ENCODE measurements at regions not wholly inside any gene's neighbourhood (a gene's known extent, or its start where the extent isn't known, plus 50 kb on each side); places are given as distances from the start of the nearest gene placed in this dataset.

- no peak overlapping the region for H3K4ac ChIP-seq (ENCODE audit: low read depth in 1 of 2, low read length in 2 of 2)
- H3K27ac ChIP-seq (ENCODE audit: low read length, poor library complexity, severe bottlenecking) = no peak overlapping the region
- H3K36me3 ChIP-seq (ENCODE audit: control insufficient read depth in 1 of 2, insufficient read depth in 2 of 2, low read depth in 1 of 2, low read length in 2 of 2) = no peaks in the 10 kb centered on the region
- no peak overlapping the region for H2BK120ac ChIP-seq (ENCODE audit: low read depth, low read length)
- DNase-seq = no peak
- no peak overlapping the region for H2BK12ac ChIP-seq (ENCODE audit: low read length in 2 of 2)
- no peak overlapping the region for H2AK5ac ChIP-seq (ENCODE audit: low read length, severe bottlenecking)
- no peak overlapping the region for H3K9ac ChIP-seq (ENCODE audit: low read length)
- H4K91ac ChIP-seq (ENCODE audit: low read length) = no peak overlapping the region
- H3K18ac ChIP-seq (ENCODE audit: low read depth in 1 of 2, low read length in 2 of 2) = no peak overlapping the region
- H3K4me2 ChIP-seq (ENCODE audit: low read length, poor library complexity, severe bottlenecking) = no peak overlapping the region
- no peaks in the 10 kb centered on the region for H3K4me1 ChIP-seq (ENCODE audit: control insufficient read depth, insufficient read depth, low read depth, low read length)
- H3K14ac ChIP-seq (ENCODE audit: low read length in 2 of 2) = no peak overlapping the region
- peaks cover 26% of the 10 kb centered on the region for H3K9me3 ChIP-seq (ENCODE audit: control insufficient read depth, low read length)
- H4K8ac ChIP-seq (ENCODE audit: low read length) = no peak overlapping the region
- H2BK15ac ChIP-seq (ENCODE audit: low read depth, poor library complexity, severe bottlenecking) = no peak overlapping the region
- 74% methylated on average over 3 of the region's 3 CpGs for WGBS
- no peaks in the 10 kb centered on the region for H3K27me3 ChIP-seq (ENCODE audit: control insufficient read depth in 1 of 2, insufficient read depth in 1 of 2, low read length in 2 of 2)
- H2AFZ ChIP-seq (ENCODE audit: low read depth, low read length) = no peak overlapping the region
- no peaks in the 10 kb centered on the region for H3K79me1 ChIP-seq (replicated peaks; ENCODE audit: low read length, poor library complexity, severe bottlenecking)
- H3K4me3 ChIP-seq (ENCODE audit: insufficient read depth in 1 of 2, low read depth in 1 of 2, low read length in 2 of 2) = no peak overlapping the region
- H2BK5ac ChIP-seq (ENCODE audit: low read depth, low read length, poor library complexity, severe bottlenecking) = no peak overlapping the region
- H3K23ac ChIP-seq (ENCODE audit: low read length in 2 of 2) = no peak overlapping the region
Observed at GRCh38 chr2:126817172-126817571, 81.5 kb upstream of the TEX51 start.

DNA sequence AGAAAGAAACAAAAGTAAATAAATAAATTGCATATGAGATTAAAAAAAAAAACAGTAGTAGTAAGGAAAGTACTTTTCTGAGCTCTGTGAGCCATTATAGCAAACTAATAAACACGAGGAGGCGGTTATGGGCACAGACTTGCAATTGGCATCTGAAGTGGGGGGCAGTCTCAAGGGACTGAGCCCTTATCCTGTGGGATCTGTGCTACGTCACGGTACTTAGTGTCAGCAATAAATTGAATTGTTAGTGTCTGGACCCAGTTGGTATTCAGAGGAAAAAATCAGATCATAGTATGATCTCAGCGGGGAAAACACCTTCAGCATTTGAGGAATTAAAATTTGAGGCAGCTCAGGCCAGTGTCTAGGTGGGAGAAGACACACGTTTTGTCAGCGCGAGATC is 76.6 kb upstream of the TEX51 start:
- Histone ChIP-seq H3K18ac (ENCODE audit: low read depth in 1 of 2, low read length in 2 of 2) (no peak overlapping the region), H2BK120ac (ENCODE audit: low read depth, low read length) (no peak overlapping the region), H2BK5ac (ENCODE audit: low read depth, low read length, poor library complexity, severe bottlenecking) (no peak overlapping the region), H2BK12ac (ENCODE audit: low read length in 2 of 2) (no peak overlapping the region), H3K27me3 (ENCODE audit: control insufficient read depth in 1 of 2, insufficient read depth in 1 of 2, low read length in 2 of 2) (peaks cover 0 to 3% of the 10 kb centered on the region in 2 experiments), H3K79me1 (replicated peaks; ENCODE audit: low read length, poor library complexity, severe bottlenecking) (no peaks in the 10 kb centered on the region), H4K91ac (ENCODE audit: low read length) (no peak overlapping the region), H3K23ac (ENCODE audit: low read length in 2 of 2) (no peak overlapping the region), H3K4me2 (ENCODE audit: low read length, poor library complexity, severe bottlenecking) (no peak overlapping the region), H3K4me3 (ENCODE audit: insufficient read depth in 1 of 2, low read depth in 1 of 2, low read length in 2 of 2) (no peak overlapping the region), H3K4me1 (ENCODE audit: control insufficient read depth, insufficient read depth, low read depth, low read length) (peaks cover 3% of the 10 kb centered on the region), H2BK15ac (ENCODE audit: low read depth, poor library complexity, severe bottlenecking) (no peak overlapping the region), H2AFZ (ENCODE audit: low read depth, low read length) (no peak overlapping the region), H2AK5ac (ENCODE audit: low read length, severe bottlenecking) (no peak overlapping the region), H3K9me3 (ENCODE audit: control insufficient read depth, low read length) (peaks cover 17% of the 10 kb centered on the region), H3K36me3 (ENCODE audit: control insufficient read depth in 1 of 2, insufficient read depth in 2 of 2, low read depth in 1 of 2, low read length in 2 of 2) (no peaks in the 10 kb centered on the region), H3K4ac (ENCODE audit: low read depth in 1 of 2, low read length in 2 of 2) (no peak overlapping the region), H4K8ac (ENCODE audit: low read length) (no peak overlapping the region), H3K27ac (ENCODE audit: low read length, poor library complexity, severe bottlenecking) (no peak overlapping the region), H3K14ac (ENCODE audit: low read length in 2 of 2) (no peak overlapping the region), H3K9ac (ENCODE audit: low read length) (no peak overlapping the region)
- DNase-seq = no peak
- WGBS = 22% methylated on average over 8 of the region's 8 CpGs

DNA sequence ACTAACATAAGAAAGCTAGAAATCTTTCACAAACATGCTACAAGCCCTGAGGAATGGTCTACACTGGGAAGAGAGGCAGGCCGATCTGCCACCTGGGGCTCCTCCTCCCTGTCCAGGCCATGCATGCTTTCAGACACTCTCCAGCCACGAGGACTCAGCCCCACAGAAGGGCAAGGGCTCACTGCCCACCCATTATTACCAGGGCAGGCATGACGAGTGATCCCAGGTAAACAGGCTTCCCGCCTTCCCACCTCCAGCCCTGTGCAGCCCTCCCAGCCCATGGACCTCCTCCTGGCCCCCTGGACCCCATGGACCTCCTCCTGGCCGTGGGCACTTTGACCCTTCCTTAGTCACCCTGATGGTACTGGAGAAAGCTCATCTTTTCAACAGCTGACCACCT is 75.8 kb upstream of the TEX51 start:
- no peak overlapping the region for H3K4me3 ChIP-seq (ENCODE audit: insufficient read depth in 1 of 2, low read depth in 1 of 2, low read length in 2 of 2)
- 58% methylated on average over 5 of the region's 5 CpGs for WGBS
- H2BK12ac ChIP-seq (ENCODE audit: low read length in 2 of 2) = no peak overlapping the region

GRCh38 chr2:126823951-126824350 is 74.7 kb upstream of the TEX51 start:
- DNase-seq = no peak
- Histone ChIP-seq H3K27ac (ENCODE audit: low read length, poor library complexity, severe bottlenecking) (no peak overlapping the region), H3K79me1 (replicated peaks; ENCODE audit: low read length, poor library complexity, severe bottlenecking) (no peaks in the 10 kb centered on the region), H2BK12ac (ENCODE audit: low read length in 2 of 2) (no peak overlapping the region), H2AK5ac (ENCODE audit: low read length, severe bottlenecking) (no peak overlapping the region), H2BK15ac (ENCODE audit: low read depth, poor library complexity, severe bottlenecking) (no peak overlapping the region), H2AFZ (ENCODE audit: low read depth, low read length) (no peak overlapping the region), H3K36me3 (ENCODE audit: control insufficient read depth in 1 of 2, insufficient read depth in 2 of 2, low read depth in 1 of 2, low read length in 2 of 2) (no peaks in the 10 kb centered on the region), H3K4me3 (ENCODE audit: insufficient read depth in 1 of 2, low read depth in 1 of 2, low read length in 2 of 2) (peak overlapping the region in 1 of 2 experiments; percentile 18), H3K4me2 (ENCODE audit: low read length, poor library complexity, severe bottlenecking) (no peak overlapping the region), H4K91ac (ENCODE audit: low read length) (no peak overlapping the region), H3K4ac (ENCODE audit: low read depth in 1 of 2, low read length in 2 of 2) (peak overlapping the region in 1 of 2 experiments; percentile 9), H3K14ac (ENCODE audit: low read length in 2 of 2) (no peak overlapping the region), H4K8ac (ENCODE audit: low read length) (no peak overlapping the region), H3K23ac (ENCODE audit: low read length in 2 of 2) (no peak overlapping the region), H3K18ac (ENCODE audit: low read depth in 1 of 2, low read length in 2 of 2) (no peak overlapping the region), H2BK120ac (ENCODE audit: low read depth, low read length) (no peak overlapping the region), H3K9me3 (ENCODE audit: control insufficient read depth, low read length) (peaks cover 7% of the 10 kb centered on the region), H3K4me1 (ENCODE audit: control insufficient read depth, insufficient read depth, low read depth, low read length) (peaks cover 3% of the 10 kb centered on the region), H2BK5ac (ENCODE audit: low read depth, low read length, poor library complexity, severe bottlenecking) (peak overlapping the region; percentile 35), H3K9ac (ENCODE audit: low read length) (no peak overlapping the region), H3K27me3 (ENCODE audit: control insufficient read depth in 1 of 2, insufficient read depth in 1 of 2, low read length in 2 of 2) (peaks cover 0 to 3% of the 10 kb centered on the region in 2 experiments)
- WGBS = no CpG with 5 or more reads among the region's 3 CpGs

More for the DNA sequence above, 75.8 kb upstream of the TEX51 start:
- Histone ChIP-seq H3K9me3 (ENCODE audit: control insufficient read depth, low read length) (peaks cover 11% of the 10 kb centered on the region), H4K91ac (ENCODE audit: low read length) (no peak overlapping the region), H3K4me1 (ENCODE audit: control insufficient read depth, insufficient read depth, low read depth, low read length) (peaks cover 3% of the 10 kb centered on the region), H3K4ac (ENCODE audit: low read depth in 1 of 2, low read length in 2 of 2) (no peak overlapping the region), H2BK5ac (ENCODE audit: low read depth, low read length, poor library complexity, severe bottlenecking) (no peak overlapping the region), H4K8ac (ENCODE audit: low read length) (no peak overlapping the region), H2BK120ac (ENCODE audit: low read depth, low read length) (no peak overlapping the region), H3K14ac (ENCODE audit: low read length in 2 of 2) (no peak overlapping the region), H3K9ac (ENCODE audit: low read length) (no peak overlapping the region), H3K18ac (ENCODE audit: low read depth in 1 of 2, low read length in 2 of 2) (no peak overlapping the region), H2AFZ (ENCODE audit: low read depth, low read length) (no peak overlapping the region), H3K23ac (ENCODE audit: low read length in 2 of 2) (no peak overlapping the region), H3K36me3 (ENCODE audit: control insufficient read depth in 1 of 2, insufficient read depth in 2 of 2, low read depth in 1 of 2, low read length in 2 of 2) (no peaks in the 10 kb centered on the region), H3K27ac (ENCODE audit: low read length, poor library complexity, severe bottlenecking) (no peak overlapping the region), H3K27me3 (ENCODE audit: control insufficient read depth in 1 of 2, insufficient read depth in 1 of 2, low read length in 2 of 2) (peaks cover 0 to 3% of the 10 kb centered on the region in 2 experiments), H3K79me1 (replicated peaks; ENCODE audit: low read length, poor library complexity, severe bottlenecking) (no peaks in the 10 kb centered on the region), H3K4me2 (ENCODE audit: low read length, poor library complexity, severe bottlenecking) (no peak overlapping the region), H2BK15ac (ENCODE audit: low read depth, poor library complexity, severe bottlenecking) (no peak overlapping the region), H2AK5ac (ENCODE audit: low read length, severe bottlenecking) (no peak overlapping the region)
- no peak for DNase-seq
